IMR-90 (cell line): ENCODE measurements at regions not wholly inside any gene's neighbourhood (a gene's known extent, or its start where the extent isn't known, plus 50 kb on each side); places are given as distances from the start of the nearest gene placed in this dataset.

Experiments used
- ATAC-seq: fragments of 200-7000 bp; cut with Tn5 transposase; 2 replicates; pipeline ENCODE4 v1.9.1; 2020; ENCODE audit warnings: low read depth, mild to moderate bottlenecking, moderate library complexity
- BruUV-seq: library from RNA; stranded (reverse); fragments of 400-500 nt; replicated peaks from 2 replicates; lab custom pipeline; 2021; lab: Mats Ljungman, UMichigan
- CTCF ChIA-PET: fragments of 300-600 bp; formaldehyde crosslinking; extraction: SDS; loops from one replicate; lab custom pipeline; 2021; ENCODE audit warnings: antibody characterized with exemption; lab: Yijun Ruan, JAX
- POLR2A ChIA-PET: fragments of 300-600 bp; sonication (Branson Sonifier 250); formaldehyde crosslinking; loops from one replicate; lab custom pipeline; 2022; ENCODE audit warnings: antibody characterized with exemption; ENCODE audit not compliant: unreplicated experiment; lab: Charles Lee
- DNase-seq: peaks from one replicate; pipeline ENCODE4 v3.0.0; 2013
- H2AFZ ChIP-seq: replicated peaks from 2 replicates; pipeline ENCODE3; 2013; ENCODE audit warnings: low read length, mild to moderate bottlenecking; ENCODE audit not compliant: poor library complexity
- H2AK5ac ChIP-seq: 2 replicates; pipeline ENCODE4 v1.6.1; 2013; ENCODE audit warnings: low read depth, low read length, inconsistent platforms
- H2AK9ac ChIP-seq: replicated peaks from 2 replicates; pipeline ENCODE3; 2013; ENCODE audit warnings: mild to moderate bottlenecking, low read depth, low read length, moderate library complexity; ENCODE audit not compliant: poor library complexity
- H2BK120ac ChIP-seq: 2 replicates; pipeline ENCODE4 v1.6.1; 2013; ENCODE audit warnings: low read depth, low read length, inconsistent platforms
- H2BK15ac ChIP-seq: 3 replicates; pipeline ENCODE4 v1.6.1; 2013; ENCODE audit warnings: low read depth, low read length, inconsistent platforms
- H2BK20ac ChIP-seq: 2 replicates; pipeline ENCODE4 v1.6.1; 2013; ENCODE audit warnings: low read depth, mild to moderate bottlenecking, inconsistent platforms, low read length, moderate library complexity
- H2BK5ac ChIP-seq: 2 replicates; pipeline ENCODE4 v1.6.1; 2013; ENCODE audit warnings: mild to moderate bottlenecking, low read depth, low read length, inconsistent platforms; ENCODE audit not compliant: poor library complexity, severe bottlenecking
- H3K14ac ChIP-seq: replicated peaks from 2 replicates; pipeline ENCODE4 v1.6.1; 2013; ENCODE audit warnings: low read depth, low read length, inconsistent platforms
- H3K18ac ChIP-seq: 2 replicates; pipeline ENCODE4 v1.6.1; 2013; ENCODE audit warnings: low read depth, low read length, control low read depth
- H3K23ac ChIP-seq: 2 replicates; pipeline ENCODE4 v1.6.1; 2013; ENCODE audit warnings: low read depth, low read length, inconsistent platforms
- H3K27ac ChIP-seq: 2 replicates; pipeline ENCODE4 v1.5.1; 2013; ENCODE audit warnings: mild to moderate bottlenecking, control low read depth, low read length; ENCODE audit not compliant: insufficient read depth
- H3K27me3 ChIP-seq: 2 replicates; pipeline ENCODE4 v1.6.1; 2013; ENCODE audit warnings: low read length; ENCODE audit not compliant: control insufficient read depth, insufficient read depth
- H3K36me3 ChIP-seq: 2 replicates; pipeline ENCODE4 v1.6.1; 2013; ENCODE audit warnings: low read length, mixed read lengths; ENCODE audit not compliant: control insufficient read depth, insufficient read depth
- H3K4ac ChIP-seq: 2 replicates; pipeline ENCODE4 v1.6.1; 2013; ENCODE audit warnings: low read depth, low read length, inconsistent platforms
- H3K4me1 ChIP-seq: 2 replicates; pipeline ENCODE4 v1.6.1; 2013; ENCODE audit warnings: low read length, mixed read lengths; ENCODE audit not compliant: control insufficient read depth, insufficient read depth
- H3K4me2 ChIP-seq: 2 replicates; pipeline ENCODE4 v1.6.1; 2013; ENCODE audit warnings: low read depth, mild to moderate bottlenecking, control low read depth, low read length, moderate library complexity
- H3K4me3 ChIP-seq: 2 replicates; pipeline ENCODE4 v1.5.1; 2013; ENCODE audit warnings: low read depth, mild to moderate bottlenecking, control low read depth, low read length, moderate library complexity; ENCODE audit not compliant: insufficient read depth
- H3K56ac ChIP-seq: 2 replicates; pipeline ENCODE4 v1.6.1; 2013; ENCODE audit warnings: low read length, inconsistent platforms; ENCODE audit not compliant: insufficient read depth; ENCODE audit errors: extremely low read depth
- H3K79me1 ChIP-seq, 2 experiments: 2 replicates each; pipeline ENCODE4 v1.6.1; 2013; ENCODE audit warnings: low read length in 2 of 2, inconsistent platforms in 1 of 2, low read depth in 1 of 2
- H3K9ac ChIP-seq: 2 replicates; pipeline ENCODE4 v1.6.1; 2013; ENCODE audit warnings: low read depth, low read length, control low read depth
- H3K9me1 ChIP-seq: 2 replicates; pipeline ENCODE4 v1.6.1; 2013; ENCODE audit warnings: low read length, inconsistent platforms; ENCODE audit not compliant: insufficient read depth
- H3K9me3 ChIP-seq: 2 replicates; pipeline ENCODE4 v1.6.1; 2013; ENCODE audit warnings: low read length; ENCODE audit not compliant: control insufficient read depth, insufficient read depth
- H4K20me1 ChIP-seq: 2 replicates; pipeline ENCODE4 v1.6.1; 2013; ENCODE audit warnings: low read length, inconsistent platforms; ENCODE audit not compliant: insufficient read depth
- H4K5ac ChIP-seq: 2 replicates; pipeline ENCODE4 v1.6.1; 2013; ENCODE audit warnings: mild to moderate bottlenecking, low read depth, low read length, control low read depth
- H4K8ac ChIP-seq, 2 experiments: 2 replicates each; pipeline ENCODE4 v1.6.1; 2013; ENCODE audit warnings: low read depth in 2 of 2, low read length in 2 of 2, control low read depth in 1 of 2, inconsistent platforms in 1 of 2
- H4K91ac ChIP-seq: 2 replicates; pipeline ENCODE4 v1.6.1; 2013; ENCODE audit warnings: low read depth, low read length, inconsistent platforms; ENCODE audit not compliant: insufficient read depth
- CEBPB ChIP-seq: IDR thresholded peaks from 2 replicates; pipeline ENCODE4 v1.6.1; 2012; ENCODE audit warnings: low read depth, low read length, improper control_type of control experiment
- ELK1 ChIP-seq: fragments of 150-350 bp; IDR thresholded peaks from 2 replicates; pipeline ENCODE4 v1.6.1; 2016; ENCODE audit warnings: low read depth, mild to moderate bottlenecking, low read length, moderate library complexity, borderline replicate concordance
- MAFK ChIP-seq: IDR thresholded peaks from 2 replicates; pipeline ENCODE4 v1.6.1; 2012; ENCODE audit warnings: low read depth, low read length, improper control_type of control experiment
- MAZ ChIP-seq: IDR thresholded peaks from 2 replicates; pipeline ENCODE4 v1.6.1; 2012; ENCODE audit warnings: low read depth, mild to moderate bottlenecking, low read length, improper control_type of control experiment, moderate library complexity, borderline replicate concordance
- MXI1 ChIP-seq: IDR thresholded peaks from 2 replicates; pipeline ENCODE4 v1.6.1; 2012; ENCODE audit warnings: low read depth, mild to moderate bottlenecking, low read length, moderate library complexity, borderline replicate concordance
- NFE2L2 ChIP-seq: fragments of 150-350 bp; IDR thresholded peaks from 2 replicates; pipeline ENCODE4 v1.6.1; 2016; ENCODE audit warnings: low read depth, mild to moderate bottlenecking, low read length
- POLR2A ChIP-seq: IDR thresholded peaks from 2 replicates; pipeline ENCODE4 v1.6.1; 2012; ENCODE audit warnings: mild to moderate bottlenecking, low read depth, low read length
- RAD21 ChIP-seq: IDR thresholded peaks from 2 replicates; pipeline ENCODE4 v1.6.1; 2012; ENCODE audit warnings: low read length, improper control_type of control experiment
- RCOR1 ChIP-seq: IDR thresholded peaks from 2 replicates; pipeline ENCODE4 v1.6.1; 2012; ENCODE audit warnings: mild to moderate bottlenecking, low read length, improper control_type of control experiment; ENCODE audit not compliant: insufficient replicate concordance
- RFX5 ChIP-seq: IDR thresholded peaks from 2 replicates; pipeline ENCODE4 v1.8.0; 2012; ENCODE audit warnings: low read depth, mild to moderate bottlenecking, low read length, moderate library complexity
- SMC3 ChIP-seq: fragments of 150-350 bp; IDR thresholded peaks from 2 replicates; pipeline ENCODE4 v1.6.1; 2016; ENCODE audit warnings: low read depth, mild to moderate bottlenecking, antibody characterized with exemption, low read length, moderate library complexity
- USF2 ChIP-seq: fragments of 150-350 bp; IDR thresholded peaks from 2 replicates; pipeline ENCODE4 v1.6.1; 2017; ENCODE audit warnings: mild to moderate bottlenecking, antibody characterized with exemption, low read length, low read depth
- WGBS, 2 experiments: methylation state at CpG; one replicate each; pipeline versions ENCODE4 v1.1.5 to v1.1.7; 2013; ENCODE audit warnings: missing lambda C conversion rate in 2 of 2; ENCODE audit not compliant: insufficient read length in 1 of 2; ENCODE audit errors: extremely low coverage in 2 of 2; 5-methylcytosine and 5-hydroxymethylcytosine counted together
- dilution Hi-C: fragments of 300-500 bp; cut with HindIII; formaldehyde crosslinking; loops from one replicate; pipeline ENCODE4 v1.14.3; 2018; ENCODE audit warnings: low sequenced_read_pairs; ENCODE audit not compliant: unreplicated experiment
- in situ Hi-C: fragments of 300-500 bp; cut with MboI; formaldehyde crosslinking; loops from 3 replicates; pipeline ENCODE4 v1.14.3; 2019; ENCODE audit warnings: low sequenced_read_pairs, inconsistent platforms, mixed read lengths
- intact Hi-C: fragments of 100-400 bp; cut with micrococcal nuclease; formaldehyde crosslinking; loops from 2 replicates; pipeline ENCODE4 v1.10.0; 2022

GRCh38 chr2:8160959-8161358, 520.9 kb upstream of the ID2 start:
- Histone ChIP-seq H4K5ac (no peak overlapping the region), H2AK5ac (no peak overlapping the region), H3K4me1 (no peaks in the 10 kb centered on the region), H2AK9ac (no peak overlapping the region), H3K9me1 (no peaks in the 10 kb centered on the region), H3K9ac (no peak overlapping the region), H4K8ac (no peak overlapping the region), H3K18ac (no peak overlapping the region), H3K4me3 (no peak overlapping the region), H2BK15ac (no peak overlapping the region), H4K20me1 (no peaks in the 10 kb centered on the region), H3K14ac (no peak overlapping the region), H3K27ac (no peak overlapping the region), H3K23ac (no peak overlapping the region), H3K4ac (no peak overlapping the region), H3K79me1 (no peaks in the 10 kb centered on the region), H2AFZ (no peak overlapping the region), H2BK5ac (no peak overlapping the region), H4K91ac (no peak overlapping the region), H3K4me2 (no peak overlapping the region), H2BK20ac (no peak overlapping the region), H3K36me3 (no peaks in the 10 kb centered on the region), H2BK120ac (no peak overlapping the region), H3K56ac (no peak overlapping the region), H3K27me3 (no peaks in the 10 kb centered on the region), H3K9me3 (0 out of 2 replicates have a peak, but pooled peaks cover 3% of the 10 kb centered on the region)
- 96% methylated on average over 8 of the region's 13 CpGs; no CpG with 5 or more reads in 1 of the 2 experiments for WGBS, 2 experiments
- intact Hi-C loops: no loop called here
- in situ Hi-C loops: loop anchor here (25.0 kb wide), 1 partner anchor 526 kb away; the partner anchor contains the start of gene ID2
- BruUV-seq: no TSS peak
- TF ChIP-seq MXI1: no peak
- TF ChIP-seq RFX5: no peak
- TF ChIP-seq MAFK: no peak
- TF ChIP-seq RCOR1: no peak
- TF ChIP-seq RAD21: no peak
- TF ChIP-seq ELK1: no peak
- TF ChIP-seq USF2: no peak
- TF ChIP-seq CEBPB: no peak
- no peak for TF ChIP-seq NFE2L2
- TF ChIP-seq POLR2A: no peak
- TF ChIP-seq MAZ: no peak
- no peak for TF ChIP-seq SMC3
- CTCF ChIA-PET: interaction anchor here (0.7 kb wide), 1 partner anchor 17 kb away, joined by 3 read pairs; no protein-coding TSS in a partner anchor
- dilution Hi-C loops: no loop called here
- DNase-seq (no peak), ATAC-seq (no peak)
- POLR2A ChIA-PET: no interaction called here
